ENCODE measurements at regions not wholly inside any gene's neighbourhood (a gene's known extent, or its start where the extent isn't known, plus 50 kb on each side); places are given as distances from the start of the nearest gene placed in this dataset.

GRCh38 chr7:79909176-79909575 lies 225.5 kb upstream of the GNAI1 start:
- Histone ChIP-seq H3K36me3 (replicated peaks in 1 of 2; ENCODE audit: insufficient read depth in 1 of 2, low read depth in 2 of 2) (no peaks in the 10 kb centered on the region), H3K27me3 (no peaks in the 10 kb centered on the region), H3K4me3 (no peak overlapping the region), H3K9me3 (no peaks in the 10 kb centered on the region), H3K4me1 (no peaks in the 10 kb centered on the region), H3K27ac (no peak overlapping the region)
- DNase-seq (no peak), ATAC-seq (no peak)
- TF ChIP-seq CTCF (IDR thresholded peaks at IDR 0.05), result no peak
- TF ChIP-seq POLR2A (IDR thresholded peaks at IDR 0.05), result no peak
- 39 to 41% methylated on average over 6 of the region's 6 CpGs for WGBS, 2 donors
- intact Hi-C loops (cut with DNase I), result no loop called here

- DNase-seq, result no peak
- H3K36me3 ChIP-seq (replicated peaks in 1 of 2; ENCODE audit: insufficient read depth in 1 of 2, low read depth in 2 of 2), result no peaks in the 10 kb centered on the region
- no peaks in the 10 kb centered on the region for H3K4me1 ChIP-seq
- no peak for ATAC-seq
- TF ChIP-seq POLR2A (IDR thresholded peaks at IDR 0.05), result no peak
- no peak for TF ChIP-seq CTCF (IDR thresholded peaks at IDR 0.05)
- no peak overlapping the region for H3K27ac ChIP-seq
- no peak overlapping the region for H3K4me3 ChIP-seq
- H3K9me3 ChIP-seq, result no peaks in the 10 kb centered on the region
- intact Hi-C loops (cut with DNase I), result no loop called here
- H3K27me3 ChIP-seq, result no peaks in the 10 kb centered on the region
Measured at GRCh38 chr7:79897166-79897565, 237.5 kb upstream of the GNAI1 start.

- DNase-seq, result no peak
- intact Hi-C loops (cut with DNase I), result no loop called here
- no peak overlapping the region for H3K4me3 ChIP-seq
Measured at GRCh38 chr7:79893991-79894390, 240.6 kb upstream of the GNAI1 start.

GRCh38 chr7:79882922-79883321 lies 251.7 kb upstream of the GNAI1 start:
- no peaks in the 10 kb centered on the region for H3K9me3 ChIP-seq
- intact Hi-C loops (cut with DNase I), result no loop called here

More at GRCh38 chr7:79893991-79894390, 240.6 kb upstream of the GNAI1 start:
- Histone ChIP-seq H3K4me1 (no peaks in the 10 kb centered on the region), H3K36me3 (replicated peaks in 1 of 2; ENCODE audit: insufficient read depth in 1 of 2, low read depth in 2 of 2) (no peaks in the 10 kb centered on the region), H3K27me3 (no peaks in the 10 kb centered on the region), H3K9me3 (no peaks in the 10 kb centered on the region), H3K27ac (no peak overlapping the region)
- no peak for ATAC-seq
- TF ChIP-seq CTCF (IDR thresholded peaks at IDR 0.05), result no peak
- TF ChIP-seq POLR2A (IDR thresholded peaks at IDR 0.05), result no peak
- WGBS, 2 donors, result 75 to 83% methylated on average over 1 of the region's 1 CpG

More at GRCh38 chr7:79882922-79883321, 251.7 kb upstream of the GNAI1 start:
- 50 to 55% methylated on average over 2 of the region's 2 CpGs for WGBS, 2 donors
- no peak overlapping the region for H3K4me3 ChIP-seq
- no peak for ATAC-seq
- no peak overlapping the region for H3K27ac ChIP-seq
- H3K27me3 ChIP-seq, result no peaks in the 10 kb centered on the region
- no peak for DNase-seq
- TF ChIP-seq CTCF (IDR thresholded peaks at IDR 0.05) (no peak), POLR2A (IDR thresholded peaks at IDR 0.05) (no peak)
- no peaks in the 10 kb centered on the region for H3K4me1 ChIP-seq
- no peaks in the 10 kb centered on the region for H3K36me3 ChIP-seq (replicated peaks in 1 of 2; ENCODE audit: insufficient read depth in 1 of 2, low read depth in 2 of 2)
